Neural progenitor cell (in vitro differentiated cells): ENCODE measurements at regions not wholly inside any gene's neighbourhood (a gene's known extent, or its start where the extent isn't known, plus 50 kb on each side); places are given as distances from the start of the nearest gene placed in this dataset.

ENCODE experiments used
- DNase-seq: peaks from one replicate; pipeline ENCODE4 v3.0.0-alpha.2; 2016; ENCODE audit warnings: low spot score
- H2AFZ ChIP-seq: fragments of 200-600 bp; sonication (generic); replicated peaks from 2 replicates; pipeline ENCODE4 v1.6.1; 2016; ENCODE audit warnings: antibody characterized with exemption
- H3F3A ChIP-seq: fragments of 200-600 bp; sonication (generic); 2 replicates; pipeline ENCODE4 v1.6.1; 2016; ENCODE audit warnings: antibody characterized with exemption, low read depth
- H3K27ac ChIP-seq: fragments of 200-600 bp; sonication (generic); 2 replicates; pipeline ENCODE4 v1.5.1; 2016; ENCODE audit warnings: mild to moderate bottlenecking
- H3K27me3 ChIP-seq: fragments of 200-600 bp; sonication (generic); 2 replicates; pipeline ENCODE4 v1.6.1; 2016; ENCODE audit warnings: mild to moderate bottlenecking, moderate library complexity
- H3K36me3 ChIP-seq: fragments of 200-600 bp; sonication (generic); 2 replicates; pipeline ENCODE4 v1.5.1; 2016
- H3K4me1 ChIP-seq: fragments of 200-600 bp; sonication (generic); 2 replicates; pipeline ENCODE4 v1.6.1; 2016; ENCODE audit warnings: mixed run types
- H3K4me2 ChIP-seq: fragments of 200-600 bp; sonication (generic); 2 replicates; pipeline ENCODE4 v1.6.1; 2016
- H3K4me3 ChIP-seq: fragments of 200-600 bp; sonication (generic); 2 replicates; pipeline ENCODE4 v1.5.1; 2016
- H3K79me2 ChIP-seq: fragments of 200-600 bp; sonication (generic); 2 replicates; pipeline ENCODE4 v1.6.1; 2016; ENCODE audit warnings: low read depth
- H3K9ac ChIP-seq: fragments of 200-600 bp; sonication (generic); 2 replicates; pipeline ENCODE4 v1.6.1; 2016
- H3K9me3 ChIP-seq: fragments of 200-600 bp; sonication (generic); 2 replicates; pipeline ENCODE4 v1.5.1; 2016; ENCODE audit warnings: low read depth
- H4K20me1 ChIP-seq: fragments of 200-600 bp; sonication (generic); 2 replicates; pipeline ENCODE4 v1.6.1; 2016; ENCODE audit warnings: low read depth
- H3K27ac Mint-ChIP-seq: 3 replicates; pipeline ENCODE4 v1.8.0; 2021; ENCODE audit warnings: mixed read lengths
- H3K27me3 Mint-ChIP-seq: 2 replicates; pipeline ENCODE4 v1.8.0; 2022; ENCODE audit warnings: low read depth, mild to moderate bottlenecking, inconsistent platforms, moderate library complexity, mixed read lengths; ENCODE audit not compliant: insufficient read depth
- H3K36me3 Mint-ChIP-seq: 3 replicates; pipeline ENCODE4 v1.8.0; 2021; ENCODE audit warnings: mixed read lengths
- H3K4me1 Mint-ChIP-seq: 3 replicates; pipeline ENCODE4 v1.8.0; 2021; ENCODE audit warnings: mixed read lengths
- H3K4me3 Mint-ChIP-seq: 3 replicates; pipeline ENCODE4 v1.8.0; 2021; ENCODE audit warnings: mild to moderate bottlenecking, moderate library complexity, mixed read lengths
- H3K9me3 Mint-ChIP-seq: 3 replicates; pipeline ENCODE4 v1.8.0; 2020; ENCODE audit warnings: mixed read lengths
- EZH2 ChIP-seq: fragments of 200-600 bp; sonication (generic); IDR thresholded peaks from 2 replicates; pipeline ENCODE4 v1.6.1; 2017; ENCODE audit warnings: antibody characterized with exemption, mild to moderate bottlenecking, moderate library complexity
- EZH2phosphoT487 ChIP-seq: fragments of 200-600 bp; sonication (generic); IDR thresholded peaks from 2 replicates; pipeline ENCODE4 v1.6.1; 2017; ENCODE audit warnings: antibody characterized with exemption
- TF ChIP-seq, protein P1 (sequence below): fragments of 200-600 bp; sonication (generic); IDR thresholded peaks from 2 replicates; pipeline ENCODE4 v1.5.1; 2017; ENCODE audit warnings: antibody characterized with exemption, mild to moderate bottlenecking

DNA sequence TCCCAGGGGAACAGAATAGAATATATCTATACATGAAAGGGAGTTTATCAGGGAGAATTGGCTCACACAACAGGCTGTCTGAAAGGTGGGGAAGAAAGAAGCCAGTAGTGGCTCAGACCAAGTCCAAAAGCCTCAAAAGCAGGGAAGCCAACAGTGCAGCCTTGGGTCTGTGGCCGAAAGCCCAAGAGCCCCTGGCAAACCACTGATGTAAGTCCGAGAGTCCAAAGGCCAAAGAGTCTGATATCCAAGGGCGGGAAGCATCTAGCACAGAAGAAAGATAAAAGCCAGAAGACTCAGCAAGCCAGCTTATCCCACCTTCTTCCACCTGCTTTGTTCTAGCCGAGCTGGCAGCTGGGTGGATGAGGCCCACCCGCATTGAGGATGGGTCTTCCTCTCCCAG, 172.5 kb downstream of the CCDC71L start:
- no peaks in the 10 kb centered on the region for H3K27me3 Mint-ChIP-seq
- Histone ChIP-seq H3K4me2 (no peak overlapping the region), H2AFZ (no peak overlapping the region), H3K79me2 (no peaks in the 10 kb centered on the region), H3K9ac (no peak overlapping the region), H3K4me3 (no peak overlapping the region), H3K27me3 (no peaks in the 10 kb centered on the region), H3K9me3 (no peaks in the 10 kb centered on the region), H3K27ac (no peak overlapping the region), H3K36me3 (no peaks in the 10 kb centered on the region), H3F3A (no peaks in the 10 kb centered on the region), H4K20me1 (no peaks in the 10 kb centered on the region), H3K4me1 (no peaks in the 10 kb centered on the region)
- peak; percentile 3 for DNase-seq
- no peaks in the 10 kb centered on the region for H3K9me3 Mint-ChIP-seq
- no peak for TF ChIP-seq EZH2
- no peak for TF ChIP-seq EZH2phosphoT487
- TF ChIP-seq, protein P1, sequence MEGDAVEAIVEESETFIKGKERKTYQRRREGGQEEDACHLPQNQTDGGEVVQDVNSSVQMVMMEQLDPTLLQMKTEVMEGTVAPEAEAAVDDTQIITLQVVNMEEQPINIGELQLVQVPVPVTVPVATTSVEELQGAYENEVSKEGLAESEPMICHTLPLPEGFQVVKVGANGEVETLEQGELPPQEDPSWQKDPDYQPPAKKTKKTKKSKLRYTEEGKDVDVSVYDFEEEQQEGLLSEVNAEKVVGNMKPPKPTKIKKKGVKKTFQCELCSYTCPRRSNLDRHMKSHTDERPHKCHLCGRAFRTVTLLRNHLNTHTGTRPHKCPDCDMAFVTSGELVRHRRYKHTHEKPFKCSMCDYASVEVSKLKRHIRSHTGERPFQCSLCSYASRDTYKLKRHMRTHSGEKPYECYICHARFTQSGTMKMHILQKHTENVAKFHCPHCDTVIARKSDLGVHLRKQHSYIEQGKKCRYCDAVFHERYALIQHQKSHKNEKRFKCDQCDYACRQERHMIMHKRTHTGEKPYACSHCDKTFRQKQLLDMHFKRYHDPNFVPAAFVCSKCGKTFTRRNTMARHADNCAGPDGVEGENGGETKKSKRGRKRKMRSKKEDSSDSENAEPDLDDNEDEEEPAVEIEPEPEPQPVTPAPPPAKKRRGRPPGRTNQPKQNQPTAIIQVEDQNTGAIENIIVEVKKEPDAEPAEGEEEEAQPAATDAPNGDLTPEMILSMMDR = no peak
- no peak overlapping the region for H3K27ac Mint-ChIP-seq
- peaks cover 4% of the 10 kb centered on the region for H3K4me1 Mint-ChIP-seq
- no peak overlapping the region for H3K4me3 Mint-ChIP-seq
- H3K36me3 Mint-ChIP-seq = no peaks in the 10 kb centered on the region

DNA sequence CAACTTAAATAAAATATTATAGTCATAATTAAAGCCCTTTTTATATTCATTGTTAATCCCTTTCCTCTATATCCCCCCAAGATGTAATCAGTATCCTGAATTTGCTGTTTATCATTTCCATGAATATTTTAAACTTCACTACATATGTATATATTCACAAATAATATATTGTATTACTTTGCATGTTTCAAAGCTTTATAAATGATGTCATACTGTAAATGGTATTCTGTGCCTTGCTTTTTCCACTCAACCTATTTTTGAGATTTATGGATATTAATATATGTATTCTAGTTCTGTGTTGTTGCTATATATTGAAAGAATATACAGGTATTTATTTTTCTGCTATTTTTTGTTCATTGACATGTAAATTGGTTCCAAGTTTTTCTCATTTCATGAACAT, 173.1 kb downstream of the CCDC71L start:
- H3F3A ChIP-seq = no peaks in the 10 kb centered on the region
- no peak for TF ChIP-seq EZH2phosphoT487
- no peak for TF ChIP-seq EZH2
- TF ChIP-seq, protein P1 = no peak
- no peak for DNase-seq
- no peak overlapping the region for H3K4me2 ChIP-seq
- Mint-ChIP-seq H3K4me1 (peaks cover 4% of the 10 kb centered on the region), H3K27me3 (no peaks in the 10 kb centered on the region), H3K9me3 (no peaks in the 10 kb centered on the region), H3K4me3 (no peak overlapping the region), H3K36me3 (no peaks in the 10 kb centered on the region), H3K27ac (no peak overlapping the region)
- no peaks in the 10 kb centered on the region for H3K27me3 ChIP-seq
- H4K20me1 ChIP-seq = no peaks in the 10 kb centered on the region
- no peak overlapping the region for H3K4me3 ChIP-seq
- no peaks in the 10 kb centered on the region for H3K36me3 ChIP-seq
- H3K27ac ChIP-seq = no peak overlapping the region
- H3K9me3 ChIP-seq = no peaks in the 10 kb centered on the region
- no peak overlapping the region for H3K9ac ChIP-seq
- no peaks in the 10 kb centered on the region for H3K79me2 ChIP-seq
- H2AFZ ChIP-seq = no peak overlapping the region
- no peaks in the 10 kb centered on the region for H3K4me1 ChIP-seq

DNA sequence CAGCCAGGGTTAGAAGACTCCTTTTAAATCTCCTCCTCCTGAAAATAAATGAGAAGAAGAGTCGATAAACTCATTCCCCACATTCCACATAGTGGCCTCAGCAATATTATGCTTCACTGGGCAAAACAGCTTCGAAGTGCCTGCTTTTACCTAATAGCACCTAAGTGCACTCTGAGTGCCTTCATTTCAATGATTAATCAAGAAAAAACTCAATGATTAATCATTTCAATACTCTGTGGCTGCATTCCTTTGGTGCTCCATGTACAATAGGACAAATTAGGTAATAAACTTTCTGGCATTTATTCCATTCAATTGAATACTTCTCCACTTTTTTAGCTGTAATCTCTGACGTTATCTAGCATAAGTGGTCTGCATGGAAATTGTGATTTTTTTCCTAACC, 174.6 kb downstream of the CCDC71L start:
- no peak overlapping the region for H3K4me3 ChIP-seq
- no peak overlapping the region for H3K9ac ChIP-seq
- H3K9me3 Mint-ChIP-seq = no peaks in the 10 kb centered on the region
- H3K79me2 ChIP-seq = no peaks in the 10 kb centered on the region
- no peaks in the 10 kb centered on the region for H4K20me1 ChIP-seq
- no peak overlapping the region for H3K27ac Mint-ChIP-seq
- no peaks in the 10 kb centered on the region for H3F3A ChIP-seq
- H3K36me3 ChIP-seq = no peaks in the 10 kb centered on the region
- no peak overlapping the region for H2AFZ ChIP-seq
- no peak overlapping the region for H3K4me3 Mint-ChIP-seq
- peaks cover 4% of the 10 kb centered on the region for H3K4me1 Mint-ChIP-seq
- no peaks in the 10 kb centered on the region for H3K27me3 Mint-ChIP-seq
- H3K9me3 ChIP-seq = no peaks in the 10 kb centered on the region
- no peaks in the 10 kb centered on the region for H3K36me3 Mint-ChIP-seq
- no peak for DNase-seq
- no peak overlapping the region for H3K4me2 ChIP-seq
- TF ChIP-seq EZH2 = no peak
- TF ChIP-seq, protein P1 = no peak
- TF ChIP-seq EZH2phosphoT487 = no peak
- no peak overlapping the region for H3K27ac ChIP-seq
- H3K4me1 ChIP-seq = no peaks in the 10 kb centered on the region
- no peaks in the 10 kb centered on the region for H3K27me3 ChIP-seq

DNA sequence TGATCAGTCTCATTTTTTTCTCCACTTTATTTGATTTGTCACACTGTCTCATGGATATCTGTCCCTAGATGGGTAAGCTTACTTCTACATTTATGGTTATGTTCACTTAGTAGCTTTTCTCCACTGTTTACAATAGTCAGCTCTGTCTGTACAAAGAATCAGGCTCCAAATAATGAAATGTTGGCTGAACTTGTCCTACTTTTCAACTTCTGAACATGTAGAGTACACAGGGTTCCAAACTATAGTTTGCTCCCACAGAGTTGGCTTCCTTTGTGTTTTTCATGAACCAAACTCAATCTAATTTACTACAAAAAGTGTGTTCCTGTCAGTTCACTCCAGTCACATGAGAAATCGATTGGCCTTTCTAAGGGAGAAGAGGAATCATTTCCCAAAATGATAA, 175.0 kb downstream of the CCDC71L start:
- no peaks in the 10 kb centered on the region for H3F3A ChIP-seq
- no peaks in the 10 kb centered on the region for H3K9me3 ChIP-seq
- TF ChIP-seq EZH2phosphoT487 = no peak
- TF ChIP-seq, protein P1 = no peak
- no peak for TF ChIP-seq EZH2
- DNase-seq = no peak
- no peaks in the 10 kb centered on the region for H3K27me3 ChIP-seq
- H2AFZ ChIP-seq = no peak overlapping the region
- no peak overlapping the region for H3K4me3 ChIP-seq
- no peak overlapping the region for H3K9ac ChIP-seq
- H4K20me1 ChIP-seq = no peaks in the 10 kb centered on the region
- H3K4me1 ChIP-seq = no peaks in the 10 kb centered on the region
- H3K36me3 ChIP-seq = no peaks in the 10 kb centered on the region
- Mint-ChIP-seq H3K9me3 (no peaks in the 10 kb centered on the region), H3K4me3 (no peak overlapping the region), H3K4me1 (peaks cover 4% of the 10 kb centered on the region), H3K36me3 (no peaks in the 10 kb centered on the region), H3K27ac (no peak overlapping the region), H3K27me3 (no peaks in the 10 kb centered on the region)
- no peak overlapping the region for H3K27ac ChIP-seq
- no peaks in the 10 kb centered on the region for H3K79me2 ChIP-seq
- no peak overlapping the region for H3K4me2 ChIP-seq
